ENCODE measurements at regions not wholly inside any gene's neighbourhood (a gene's known extent, or its start where the extent isn't known, plus 50 kb on each side); places are given as distances from the start of the nearest gene placed in this dataset.

DNA sequence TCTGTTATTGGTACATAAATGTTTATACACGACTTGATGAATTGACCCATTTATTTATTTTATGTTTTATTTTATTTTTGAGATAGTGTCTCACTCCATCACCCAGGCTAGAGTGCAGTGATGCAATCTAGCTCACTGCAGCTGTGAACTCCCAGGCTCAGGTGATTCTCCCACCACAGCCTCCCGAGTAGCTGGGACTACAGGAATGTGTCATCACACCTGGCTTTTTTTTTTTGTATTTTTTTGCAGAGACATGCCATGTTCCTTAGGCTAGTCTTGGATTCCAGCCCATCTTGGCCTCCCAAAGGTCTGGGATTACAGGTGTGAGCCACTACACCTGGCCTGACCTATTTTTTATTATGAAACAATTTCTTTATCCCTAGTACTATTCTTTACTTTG is 355.0 kb upstream of the PRICKLE1 start:
- TF ChIP-seq POLR2A (IDR thresholded peaks at IDR 0.05), result no peak
- TF ChIP-seq POLR2AphosphoS5 (IDR thresholded peaks at IDR 0.05), result no peak
- TF ChIP-seq, protein P1, sequence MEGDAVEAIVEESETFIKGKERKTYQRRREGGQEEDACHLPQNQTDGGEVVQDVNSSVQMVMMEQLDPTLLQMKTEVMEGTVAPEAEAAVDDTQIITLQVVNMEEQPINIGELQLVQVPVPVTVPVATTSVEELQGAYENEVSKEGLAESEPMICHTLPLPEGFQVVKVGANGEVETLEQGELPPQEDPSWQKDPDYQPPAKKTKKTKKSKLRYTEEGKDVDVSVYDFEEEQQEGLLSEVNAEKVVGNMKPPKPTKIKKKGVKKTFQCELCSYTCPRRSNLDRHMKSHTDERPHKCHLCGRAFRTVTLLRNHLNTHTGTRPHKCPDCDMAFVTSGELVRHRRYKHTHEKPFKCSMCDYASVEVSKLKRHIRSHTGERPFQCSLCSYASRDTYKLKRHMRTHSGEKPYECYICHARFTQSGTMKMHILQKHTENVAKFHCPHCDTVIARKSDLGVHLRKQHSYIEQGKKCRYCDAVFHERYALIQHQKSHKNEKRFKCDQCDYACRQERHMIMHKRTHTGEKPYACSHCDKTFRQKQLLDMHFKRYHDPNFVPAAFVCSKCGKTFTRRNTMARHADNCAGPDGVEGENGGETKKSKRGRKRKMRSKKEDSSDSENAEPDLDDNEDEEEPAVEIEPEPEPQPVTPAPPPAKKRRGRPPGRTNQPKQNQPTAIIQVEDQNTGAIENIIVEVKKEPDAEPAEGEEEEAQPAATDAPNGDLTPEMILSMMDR (IDR thresholded peaks at IDR 0.05), result no peak

Data from prostate gland (tissue), 2 donors.